ENCODE measurements at regions not wholly inside any gene's neighbourhood (a gene's known extent, or its start where the extent isn't known, plus 50 kb on each side); places are given as distances from the start of the nearest gene placed in this dataset.

- no peaks in the 10 kb centered on the region for H3K79me2 ChIP-seq (ENCODE audit: insufficient read depth, low read length)
- no peaks in the 10 kb centered on the region for H4K20me1 ChIP-seq (ENCODE audit: insufficient read depth)
- H2AFZ ChIP-seq (ENCODE audit: low read depth, low read length, poor library complexity, severe bottlenecking): no peak overlapping the region
- no peak overlapping the region for H3K27ac ChIP-seq (ENCODE audit: low read depth, low read length)
- DNase-seq (ENCODE audit: low read depth, low spot score): no peak
- H3K4me3 ChIP-seq (replicated peaks in 1 of 2; ENCODE audit: low read depth in 1 of 2, low read length in 2 of 2): no peak overlapping the region
- ChIA-PET RAD21 (ENCODE audit: low non-redundant PET in 1 of 2, low total read pairs in 2 of 2, uncharacterized antibody in 2 of 2, unreplicated experiment in 2 of 2) (no interaction called here), CTCF (no interaction called here), POLR2A (interaction anchor here (1.4 kb wide), 1 partner anchor 12 kb away, joined by 4 read pairs; no protein-coding TSS in a partner anchor)
- H3K4me2 ChIP-seq (ENCODE audit: low read length): no peak overlapping the region
- H3K9me2 ChIP-seq (ENCODE audit: insufficient read depth): no peaks in the 10 kb centered on the region
- TF ChIP-seq ZNF274 (IDR thresholded peaks at IDR 0.05; ENCODE audit: low read depth, low read length): no peak
- TF ChIP-seq FOSL1 (IDR thresholded peaks at IDR 0.05; ENCODE audit: low read depth): no peak
- TF ChIP-seq TCF7L2 (IDR thresholded peaks at IDR 0.05; ENCODE audit: borderline replicate concordance, extremely low read depth, insufficient read depth, insufficient read length): no peak
- TF ChIP-seq SRF (IDR thresholded peaks at IDR 0.05; ENCODE audit: low read depth): no peak
- TF ChIP-seq POLR2AphosphoS5 (IDR thresholded peaks at IDR 0.05; ENCODE audit: low read depth, low read length): no peak
- TF ChIP-seq REST (IDR thresholded peaks at IDR 0.05; ENCODE audit: low read depth): no peak
- no peak for TF ChIP-seq JUND (IDR thresholded peaks at IDR 0.05)
- TF ChIP-seq, protein P1, sequence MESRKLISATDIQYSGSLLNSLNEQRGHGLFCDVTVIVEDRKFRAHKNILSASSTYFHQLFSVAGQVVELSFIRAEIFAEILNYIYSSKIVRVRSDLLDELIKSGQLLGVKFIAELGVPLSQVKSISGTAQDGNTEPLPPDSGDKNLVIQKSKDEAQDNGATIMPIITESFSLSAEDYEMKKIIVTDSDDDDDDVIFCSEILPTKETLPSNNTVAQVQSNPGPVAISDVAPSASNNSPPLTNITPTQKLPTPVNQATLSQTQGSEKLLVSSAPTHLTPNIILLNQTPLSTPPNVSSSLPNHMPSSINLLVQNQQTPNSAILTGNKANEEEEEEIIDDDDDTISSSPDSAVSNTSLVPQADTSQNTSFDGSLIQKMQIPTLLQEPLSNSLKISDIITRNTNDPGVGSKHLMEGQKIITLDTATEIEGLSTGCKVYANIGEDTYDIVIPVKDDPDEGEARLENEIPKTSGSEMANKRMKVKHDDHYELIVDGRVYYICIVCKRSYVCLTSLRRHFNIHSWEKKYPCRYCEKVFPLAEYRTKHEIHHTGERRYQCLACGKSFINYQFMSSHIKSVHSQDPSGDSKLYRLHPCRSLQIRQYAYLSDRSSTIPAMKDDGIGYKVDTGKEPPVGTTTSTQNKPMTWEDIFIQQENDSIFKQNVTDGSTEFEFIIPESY (IDR thresholded peaks at IDR 0.05; ENCODE audit: extremely low read depth, insufficient replicate concordance, low read length): no peak
- TF ChIP-seq CBX3 (IDR thresholded peaks at IDR 0.05; ENCODE audit: low read depth): no peak
- TF ChIP-seq ELF1 (IDR thresholded peaks at IDR 0.05; ENCODE audit: borderline replicate concordance, low read depth): no peak
- no peak for TF ChIP-seq CTCF (IDR thresholded peaks at IDR 0.05 in 2 of 3, conservative IDR thresholded peaks at IDR 0.05 in 1 of 3; ENCODE audit: borderline replicate concordance in 1 of 3, insufficient read depth in 1 of 3, low read depth in 2 of 3, low read length in 2 of 3)
- no peak for TF ChIP-seq ZFX (IDR thresholded peaks at IDR 0.05)
- TF ChIP-seq EZH2 (IDR thresholded peaks at IDR 0.05): no peak
- no peak for TF ChIP-seq YY1 (IDR thresholded peaks at IDR 0.05; ENCODE audit: extremely low read depth, insufficient replicate concordance, low read depth, low read length)
- no TSS peak for BruUV-seq (replicated peaks)
- no peaks in the 10 kb centered on the region for H3K4me1 ChIP-seq (ENCODE audit: control insufficient read depth in 1 of 2, insufficient read depth in 2 of 2, low read length in 2 of 2)
- intact Hi-C loops (cut with micrococcal nuclease): no loop called here
- no peaks in the 10 kb centered on the region for H3K9me3 ChIP-seq (ENCODE audit: control insufficient read depth in 1 of 2, insufficient read depth in 1 of 2, low read depth in 1 of 2, low read length in 2 of 2)
- ATAC-seq: no peak
- no peaks in the 10 kb centered on the region for H3K36me3 ChIP-seq (ENCODE audit: control insufficient read depth in 1 of 2, insufficient read depth in 2 of 2, low read length in 2 of 2)
- H3K9ac ChIP-seq (ENCODE audit: low read length): no peak overlapping the region
- H3K27me3 ChIP-seq (ENCODE audit: insufficient read depth, low read length): peaks cover 42% of the 10 kb centered on the region
These were observed 263.9 kb downstream of the FRK start for GRCh38 chr6:115796829-115797228.
